HUDEP-2 (cell line): ENCODE measurements at regions not wholly inside any gene's neighbourhood (a gene's known extent, or its start where the extent isn't known, plus 50 kb on each side); places are given as distances from the start of the nearest gene placed in this dataset.
"Not testable (repeated sequence)": the region's sequence is repeated elsewhere in the genome, so short reads cannot be mapped to it uniquely, and the experiment has no call there.

ENCODE experiments used
- DNase-seq, 76 experiments: peaks; one replicate each; lab custom pipeline; 2025; ENCODE audit not compliant: unreplicated experiment in 76 of 76; lab: John Stamatoyannopoulos, UW

DNA sequence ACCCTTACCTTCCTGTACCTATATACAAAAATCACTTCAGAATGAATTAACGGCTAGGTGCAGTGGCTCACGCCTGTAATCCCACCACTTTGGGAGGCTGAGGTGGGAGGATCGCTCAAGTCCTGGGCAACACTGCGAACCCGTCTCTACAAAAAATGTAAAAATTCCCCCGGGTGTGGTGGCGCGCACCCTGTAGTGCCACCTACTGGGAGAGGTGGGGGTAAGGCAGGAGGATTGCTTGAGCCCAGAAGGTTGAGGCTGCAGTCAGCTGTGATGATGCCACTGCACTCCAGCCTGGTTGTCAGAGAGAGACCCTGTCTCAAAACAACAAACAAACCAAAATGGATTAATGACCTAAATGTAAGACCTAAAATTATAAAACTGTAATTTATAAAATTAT lies 307.6 kb downstream of the SPATA31A1 start:
- DNase-seq, result not testable (repeated sequence)

DNA sequence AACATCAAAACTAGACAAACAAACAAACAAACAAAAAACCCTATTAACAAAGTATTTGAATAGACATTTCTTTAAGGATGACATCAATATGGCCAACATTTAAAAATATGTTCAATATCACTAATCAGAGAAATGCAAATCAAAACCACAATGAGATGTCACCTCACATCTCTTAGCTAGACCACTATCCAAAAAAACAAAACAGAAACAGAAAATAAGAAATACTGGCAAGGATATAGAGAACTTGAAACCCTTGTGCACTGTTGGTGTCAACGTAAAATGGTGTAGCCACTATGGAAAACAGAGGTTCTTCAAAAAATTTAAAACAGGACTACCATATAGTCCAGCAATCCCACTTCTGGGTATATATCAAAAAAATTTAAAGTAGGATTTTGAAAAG lies 308.2 kb downstream of the SPATA31A1 start:
- DNase-seq, result not testable (repeated sequence)

DNA sequence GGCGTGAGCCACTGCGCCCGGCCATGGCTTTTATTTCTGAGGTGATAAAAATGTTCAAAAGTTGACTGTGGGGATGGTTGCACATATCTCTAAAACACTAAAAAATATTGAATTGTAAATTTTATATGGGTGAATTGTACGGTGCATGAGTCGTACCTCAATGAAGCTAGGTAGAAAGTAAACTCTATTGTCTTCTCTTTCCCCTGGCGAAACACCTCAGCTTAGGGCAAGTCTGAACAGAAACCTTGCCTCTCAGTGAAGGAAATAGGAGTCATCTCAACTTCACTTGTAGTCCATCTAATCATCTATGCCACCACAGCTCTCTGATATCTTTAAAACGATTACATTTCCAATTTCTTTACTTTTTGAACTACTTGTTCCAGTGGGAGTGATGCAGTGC lies 309.6 kb downstream of the SPATA31A1 start:
- DNase-seq, result not testable (repeated sequence)

DNA sequence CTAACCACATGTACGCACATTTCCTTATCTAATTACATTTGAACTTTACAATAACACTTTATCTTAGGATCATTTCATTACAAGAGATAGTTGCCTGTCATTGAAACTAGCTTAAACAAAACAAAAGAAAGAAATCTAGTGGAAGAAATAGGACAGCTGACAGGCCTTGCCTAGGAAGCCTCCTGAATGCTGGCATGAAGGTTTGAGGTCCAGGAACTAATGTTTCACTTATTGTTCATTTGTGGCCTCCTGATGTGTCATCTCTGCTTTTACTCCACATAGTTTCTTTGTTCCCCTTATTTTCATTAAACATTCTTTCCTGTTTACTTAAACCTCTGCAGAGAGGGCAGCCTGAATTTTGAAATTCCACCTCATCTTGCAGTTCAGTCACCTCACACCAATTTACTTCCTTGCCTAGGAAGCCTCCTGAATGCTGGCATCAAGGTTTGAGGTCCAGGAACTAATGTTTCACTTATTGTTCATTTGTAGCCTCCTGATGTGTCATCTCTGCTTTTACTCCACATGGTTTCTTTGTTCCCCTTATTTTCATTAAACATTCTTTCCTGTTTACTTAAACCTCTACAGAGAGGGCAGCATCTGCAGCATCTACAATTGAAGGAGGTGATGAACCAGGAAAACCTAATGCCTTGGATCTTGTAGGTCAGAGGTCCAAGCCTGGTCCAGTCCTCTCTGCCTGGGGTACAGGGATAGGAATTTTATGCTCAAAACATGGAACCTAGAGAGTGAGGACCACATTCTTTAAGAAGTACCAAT lies 319.2 kb downstream of the SPATA31A1 start:
- not testable (repeated sequence) for DNase-seq

- not testable (repeated sequence) for DNase-seq
These were observed 319.7 kb downstream of the SPATA31A1 start for GRCh38 chr9:39675211-39675553.

DNA sequence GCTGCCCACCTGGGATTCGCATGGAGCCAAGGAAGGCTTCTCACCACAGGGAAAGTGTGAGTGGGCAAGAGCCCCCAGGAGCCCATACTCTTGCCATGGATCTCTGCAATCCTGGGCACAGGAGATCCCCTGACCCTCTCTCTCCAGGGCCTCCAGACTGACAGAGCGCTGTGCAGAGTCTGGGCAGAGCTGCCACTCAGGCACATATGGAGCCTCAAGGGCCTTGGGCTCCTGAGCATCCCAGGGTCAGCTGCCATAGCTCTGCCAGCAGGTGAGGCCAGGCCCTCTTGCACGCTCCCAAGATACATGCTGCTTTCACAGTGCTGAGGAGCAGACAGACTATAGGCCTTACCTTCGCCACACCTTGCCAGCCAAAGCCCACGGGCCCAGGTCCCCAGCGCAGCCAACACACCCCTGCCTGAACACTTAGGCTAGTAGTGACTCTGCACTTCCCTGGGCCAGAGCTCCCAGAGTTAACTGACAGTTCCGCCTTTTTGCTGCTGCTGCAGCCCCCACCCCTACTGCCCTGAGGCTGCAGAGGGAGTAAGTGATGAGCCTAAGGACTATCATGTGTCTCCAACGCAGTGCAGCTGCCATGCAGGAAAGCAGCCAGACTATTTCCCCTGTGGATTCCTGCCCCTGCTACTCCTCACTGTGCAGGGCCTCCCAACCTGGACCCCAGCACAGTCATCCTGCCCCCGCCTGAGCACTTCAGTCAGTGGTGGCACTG lies 323.2 kb downstream of the SPATA31A1 start:
- DNase-seq, result not testable (repeated sequence)

GRCh38 chr9:39680694-39681401 lies 325.4 kb downstream of the SPATA31A1 start:
- DNase-seq, result not testable (repeated sequence)

DNA sequence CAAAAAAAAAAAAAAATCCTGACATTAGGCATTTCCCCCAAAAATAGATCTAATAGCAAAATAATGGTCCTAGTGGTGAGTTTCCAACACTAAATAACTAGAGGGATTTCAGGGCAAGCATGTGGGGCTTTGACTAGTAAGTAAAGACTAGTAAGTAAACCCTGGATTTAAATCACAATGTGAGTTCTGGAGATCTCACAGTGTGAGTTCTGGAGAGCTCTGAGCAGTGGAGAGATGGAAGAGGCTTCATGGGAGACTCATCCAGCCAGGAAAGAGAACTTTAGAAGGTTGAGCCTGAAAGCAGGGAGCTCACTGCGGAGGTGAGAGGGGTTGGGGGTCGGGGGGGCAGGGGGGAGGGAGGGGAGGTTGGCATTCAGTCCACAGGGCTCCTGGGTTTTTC lies 373.4 kb downstream of the SPATA31A1 start:
- not testable (repeated sequence) for DNase-seq

- DNase-seq, result not testable (repeated sequence)
These were observed 389.4 kb downstream of the SPATA31A1 start for GRCh38 chr9:39744898-39745297.

DNA sequence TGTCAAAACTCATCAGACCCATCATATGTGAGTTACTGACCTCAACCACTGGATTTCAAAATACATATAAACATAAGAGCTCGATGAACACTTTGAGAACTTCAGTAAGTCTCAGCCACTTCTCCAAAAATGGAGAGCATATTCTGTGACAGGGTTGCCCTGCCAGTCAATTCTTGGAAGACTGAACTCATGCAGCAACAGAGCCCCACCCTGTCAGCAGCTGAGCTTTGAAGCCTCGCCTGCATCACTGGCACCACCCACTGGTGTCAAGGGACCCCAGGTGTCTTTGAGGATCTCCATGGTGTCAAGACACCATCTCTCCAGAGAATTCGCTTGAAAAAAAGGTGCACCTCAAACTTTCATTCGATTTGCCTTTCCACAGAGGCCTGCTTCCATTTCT lies 420.1 kb downstream of the SPATA31A1 start:
- not testable (repeated sequence) for DNase-seq

- DNase-seq, result not testable (repeated sequence)
These were observed 435.9 kb downstream of the SPATA31A1 start for GRCh38 chr9:39791356-39791755.

- DNase-seq, result not testable (repeated sequence)
These were observed 442.5 kb downstream of the SPATA31A1 start for GRCh38 chr9:39797935-39798334.

GRCh38 chr9:39799252-39799651 lies 443.8 kb downstream of the SPATA31A1 start:
- not testable (repeated sequence) for DNase-seq

- DNase-seq, result not testable (repeated sequence)
These were observed 447.1 kb downstream of the SPATA31A1 start for GRCh38 chr9:39802561-39802960.

- peak in 43 of 76 experiments; percentile 1 to 62 (median 22) for DNase-seq
These were observed 454.1 kb downstream of the SPATA31A1 start for GRCh38 chr9:39809401-39810226.

GRCh38 chr9:39810401-39810800 lies 454.9 kb downstream of the SPATA31A1 start:
- not testable (repeated sequence) for DNase-seq

- not testable (repeated sequence) for DNase-seq
These were observed 456.1 kb downstream of the SPATA31A1 start for GRCh38 chr9:39811615-39812014.

DNA sequence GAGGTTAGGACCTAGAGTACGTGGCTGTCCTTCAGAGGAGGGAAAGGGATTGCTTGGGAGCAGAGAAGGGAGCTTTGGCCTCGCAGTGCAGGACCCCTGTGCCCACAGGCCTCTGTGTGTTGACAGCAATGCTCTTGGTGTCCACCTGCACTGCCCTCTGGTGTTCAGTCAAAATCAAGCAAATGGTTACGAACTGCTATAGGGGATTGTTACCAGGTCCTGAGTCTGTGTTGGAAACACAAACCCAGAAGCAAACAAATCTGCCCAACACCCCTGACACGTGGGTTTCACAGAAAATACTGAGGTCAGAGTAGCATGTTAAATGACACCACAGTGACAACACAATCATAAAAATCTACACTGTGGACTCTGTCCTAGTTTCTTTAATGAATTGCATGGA lies 473.0 kb downstream of the SPATA31A1 start:
- peak in 3 of 76 experiments; percentile 2 to 11 (median 3) for DNase-seq
